Hematopoietic multipotent progenitor cell (in vitro differentiated cells): ENCODE measurements at regions not wholly inside any gene's neighbourhood (a gene's known extent, or its start where the extent isn't known, plus 50 kb on each side); places are given as distances from the start of the nearest gene placed in this dataset.
"Not testable (repeated sequence)": the region's sequence is repeated elsewhere in the genome, so short reads cannot be mapped to it uniquely, and the experiment has no call there.

ENCODE experiments used
- DNase-seq, 3 donors: peaks; one replicate each; pipeline ENCODE4 v3.0.0-alpha.2; 2011 to 2015; ENCODE audit warnings: low read depth in 2 of 3, low spot score in 2 of 3

- peak in 2 of 3 donors; percentile 0 to 2 for DNase-seq
Measured at GRCh38 chrX:3512150-3512549, 165.7 kb upstream of the MXRA5 start.

- DNase-seq, result no peak
Measured at GRCh38 chrX:3509934-3510333, 163.5 kb upstream of the MXRA5 start.

GRCh38 chrX:3504916-3505315 is 158.5 kb upstream of the MXRA5 start:
- no peak for DNase-seq

- DNase-seq, result no peak
Measured at GRCh38 chrX:3501833-3502535, 155.5 kb upstream of the MXRA5 start.

- DNase-seq, result not testable (repeated sequence)
Measured at GRCh38 chrX:3495836-3496769, 149.7 kb upstream of the MXRA5 start.

GRCh38 chrX:3493605-3494004 is 147.2 kb upstream of the MXRA5 start:
- no peak for DNase-seq

GRCh38 chrX:3485727-3486126 is 139.3 kb upstream of the MXRA5 start:
- DNase-seq, result no peak

GRCh38 chrX:3479026-3479425 is 132.6 kb upstream of the MXRA5 start:
- no peak for DNase-seq

GRCh38 chrX:3476973-3477372 is 130.5 kb upstream of the MXRA5 start:
- no peak for DNase-seq

- DNase-seq, result not testable (repeated sequence)
Measured at GRCh38 chrX:3470211-3470679, 123.8 kb upstream of the MXRA5 start.

GRCh38 chrX:3468031-3468430 is 121.6 kb upstream of the MXRA5 start:
- DNase-seq, result no peak

GRCh38 chrX:3465017-3465416 is 118.6 kb upstream of the MXRA5 start:
- no peak for DNase-seq

GRCh38 chrX:3462166-3462508 is 115.7 kb upstream of the MXRA5 start:
- no peak for DNase-seq

- DNase-seq, result no peak
Measured at GRCh38 chrX:3461397-3462165, 115.1 kb upstream of the MXRA5 start.

- DNase-seq, result no peak
Measured at GRCh38 chrX:3455796-3456195, 109.3 kb upstream of the MXRA5 start.

- DNase-seq, result no peak
Measured at GRCh38 chrX:3451571-3451970, 105.1 kb upstream of the MXRA5 start.

GRCh38 chrX:3450881-3451570 is 104.6 kb upstream of the MXRA5 start:
- DNase-seq, result no peak

GRCh38 chrX:3449287-3449686 is 102.8 kb upstream of the MXRA5 start:
- DNase-seq, result no peak

GRCh38 chrX:3448563-3448962 is 102.1 kb upstream of the MXRA5 start:
- no peak for DNase-seq

GRCh38 chrX:3445806-3446490 is 99.5 kb upstream of the MXRA5 start:
- DNase-seq, result no peak
